ENCODE measurements at regions not wholly inside any gene's neighbourhood (a gene's known extent, or its start where the extent isn't known, plus 50 kb on each side); places are given as distances from the start of the nearest gene placed in this dataset.

DNA sequence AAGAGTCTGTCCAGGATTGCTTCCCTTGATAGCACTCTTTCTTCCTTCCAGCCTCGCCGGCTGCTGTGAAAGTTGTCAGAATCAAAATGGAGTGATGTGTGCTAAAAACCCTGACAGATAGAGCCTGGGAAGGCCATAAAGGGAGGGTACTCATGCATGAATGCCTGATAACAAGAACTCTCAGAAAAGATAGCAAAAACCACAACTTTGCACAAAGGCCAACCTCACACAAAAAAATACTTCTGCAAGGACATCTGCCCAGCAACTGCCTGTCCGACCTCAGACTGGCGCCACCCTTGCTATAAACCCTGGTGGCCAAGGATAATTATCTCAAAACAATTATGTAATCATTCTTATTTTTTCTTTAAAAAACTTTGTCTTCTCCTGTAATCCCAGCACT, 133.2 kb upstream of the SVIL start:
- TF ChIP-seq, protein P1, sequence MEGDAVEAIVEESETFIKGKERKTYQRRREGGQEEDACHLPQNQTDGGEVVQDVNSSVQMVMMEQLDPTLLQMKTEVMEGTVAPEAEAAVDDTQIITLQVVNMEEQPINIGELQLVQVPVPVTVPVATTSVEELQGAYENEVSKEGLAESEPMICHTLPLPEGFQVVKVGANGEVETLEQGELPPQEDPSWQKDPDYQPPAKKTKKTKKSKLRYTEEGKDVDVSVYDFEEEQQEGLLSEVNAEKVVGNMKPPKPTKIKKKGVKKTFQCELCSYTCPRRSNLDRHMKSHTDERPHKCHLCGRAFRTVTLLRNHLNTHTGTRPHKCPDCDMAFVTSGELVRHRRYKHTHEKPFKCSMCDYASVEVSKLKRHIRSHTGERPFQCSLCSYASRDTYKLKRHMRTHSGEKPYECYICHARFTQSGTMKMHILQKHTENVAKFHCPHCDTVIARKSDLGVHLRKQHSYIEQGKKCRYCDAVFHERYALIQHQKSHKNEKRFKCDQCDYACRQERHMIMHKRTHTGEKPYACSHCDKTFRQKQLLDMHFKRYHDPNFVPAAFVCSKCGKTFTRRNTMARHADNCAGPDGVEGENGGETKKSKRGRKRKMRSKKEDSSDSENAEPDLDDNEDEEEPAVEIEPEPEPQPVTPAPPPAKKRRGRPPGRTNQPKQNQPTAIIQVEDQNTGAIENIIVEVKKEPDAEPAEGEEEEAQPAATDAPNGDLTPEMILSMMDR (IDR thresholded peaks at IDR 0.05): no peak
- TF ChIP-seq POLR2A (IDR thresholded peaks at IDR 0.05): no peak

All from thyroid gland (tissue), 4 donors.